ENCODE measurements at regions not wholly inside any gene's neighbourhood (a gene's known extent, or its start where the extent isn't known, plus 50 kb on each side); places are given as distances from the start of the nearest gene placed in this dataset.

DNA sequence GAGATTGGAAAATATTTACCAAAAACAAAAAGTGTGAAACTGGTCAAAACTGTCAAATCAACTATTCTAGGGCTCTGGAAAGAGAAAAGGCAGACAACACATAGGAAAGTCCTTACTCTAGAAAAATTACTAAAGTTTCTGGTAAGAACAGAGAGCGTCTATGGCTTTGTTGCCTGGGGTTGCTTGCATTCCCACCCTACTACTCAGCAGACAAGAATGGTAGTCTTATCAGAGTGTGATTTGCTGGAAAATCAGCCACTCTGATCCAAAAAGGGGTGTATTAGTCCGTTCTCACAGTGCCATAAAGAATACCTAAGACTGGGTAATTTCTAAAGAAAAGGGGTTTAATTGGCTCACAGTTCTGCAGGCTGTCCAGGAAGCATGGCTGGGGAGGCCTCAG lies 50.3 kb upstream of the CDH20 start:
- DNase-seq = no peak
